ENCODE measurements at regions not wholly inside any gene's neighbourhood (a gene's known extent, or its start where the extent isn't known, plus 50 kb on each side); places are given as distances from the start of the nearest gene placed in this dataset.

DNA sequence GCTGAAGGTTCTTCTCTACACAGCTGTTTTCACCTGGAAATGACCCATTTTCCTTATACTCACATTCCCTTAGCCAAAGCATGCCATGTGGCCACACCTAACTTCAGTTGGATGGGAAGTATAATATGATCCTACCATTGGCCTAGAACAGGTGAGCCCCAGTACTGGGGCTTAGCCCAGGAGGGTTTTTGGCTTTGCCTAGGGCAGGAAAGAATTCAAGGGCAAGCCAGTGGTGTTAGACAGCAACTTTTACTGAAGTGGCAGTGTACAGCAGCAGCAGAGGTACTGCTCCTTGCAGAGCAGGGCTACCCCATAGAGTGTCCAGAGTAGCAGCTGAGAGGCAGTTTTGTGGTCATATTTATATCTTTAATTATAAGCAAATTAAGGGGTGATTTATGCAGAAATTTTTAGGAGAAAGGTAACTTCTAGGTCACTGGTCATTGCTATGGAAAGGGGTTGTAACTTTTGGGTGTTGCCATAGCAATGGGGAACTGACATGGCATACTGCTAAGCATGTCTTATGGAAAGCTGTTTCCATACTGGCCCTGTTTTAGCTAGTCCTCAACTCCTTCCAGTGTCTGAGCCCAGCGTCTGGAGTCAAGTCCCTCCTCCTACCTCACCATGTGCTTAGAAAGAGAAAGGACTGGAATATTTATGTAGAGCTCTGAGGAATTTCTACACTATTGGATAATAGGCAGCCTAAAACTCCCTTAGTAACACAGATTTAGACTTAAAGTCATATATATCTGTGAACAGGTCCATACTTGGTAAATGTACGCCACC lies 109.0 kb upstream of the DTNA start:
- DNase-seq, result no peak

DNA sequence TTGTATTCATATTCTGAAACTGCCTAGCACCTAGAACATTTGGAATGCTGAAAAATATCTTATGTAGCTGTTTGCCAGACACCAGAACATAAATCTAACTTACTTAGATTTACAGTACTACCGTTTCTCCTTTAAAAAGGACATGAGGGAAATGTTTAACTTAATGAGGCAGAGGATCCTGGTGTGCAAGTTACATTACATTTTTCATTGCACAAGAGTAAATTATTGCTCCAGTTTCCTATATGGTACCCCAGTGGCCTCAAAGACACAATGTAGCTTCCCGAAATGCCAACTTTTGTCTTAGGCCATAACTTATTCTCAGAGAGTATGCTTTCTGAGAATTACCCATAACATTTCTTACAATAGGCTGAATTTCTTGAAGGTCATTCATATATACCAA lies 105.5 kb upstream of the DTNA start:
- no peak for DNase-seq

- no peak for DNase-seq
Observed at GRCh38 chr18:34606851-34607250, 103.2 kb upstream of the DTNA start.

GRCh38 chr18:34608064-34608463 lies 102.0 kb upstream of the DTNA start:
- no peak for DNase-seq

- no peak for DNase-seq
Observed at GRCh38 chr18:34609986-34610648, 100.0 kb upstream of the DTNA start.

- no peak for DNase-seq
Observed at GRCh38 chr18:34611904-34612303, 98.2 kb upstream of the DTNA start.

- DNase-seq, result no peak
Observed at GRCh38 chr18:34620258-34620861, 89.7 kb upstream of the DTNA start.

- DNase-seq, result no peak
Observed at GRCh38 chr18:34623557-34623956, 86.5 kb upstream of the DTNA start.

DNA sequence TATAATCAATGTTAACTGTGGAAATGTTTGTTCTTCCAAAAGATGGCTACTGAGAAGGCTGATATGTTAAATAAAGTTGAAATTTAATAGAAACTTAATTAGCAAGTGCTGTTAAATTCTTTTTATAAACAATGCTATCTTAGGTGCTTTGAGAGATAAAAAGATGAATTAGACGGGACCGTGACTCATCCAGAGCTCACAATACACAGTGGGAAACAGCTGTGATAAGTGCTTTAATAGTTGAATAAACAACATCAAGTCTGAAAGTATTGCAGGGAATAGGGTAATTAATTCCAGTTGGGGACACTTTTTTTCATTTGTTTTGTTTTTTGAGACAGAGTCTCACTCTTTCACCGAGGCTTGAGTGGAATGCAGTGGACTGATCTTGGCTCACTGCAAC lies 85.5 kb upstream of the DTNA start:
- DNase-seq, result no peak

DNA sequence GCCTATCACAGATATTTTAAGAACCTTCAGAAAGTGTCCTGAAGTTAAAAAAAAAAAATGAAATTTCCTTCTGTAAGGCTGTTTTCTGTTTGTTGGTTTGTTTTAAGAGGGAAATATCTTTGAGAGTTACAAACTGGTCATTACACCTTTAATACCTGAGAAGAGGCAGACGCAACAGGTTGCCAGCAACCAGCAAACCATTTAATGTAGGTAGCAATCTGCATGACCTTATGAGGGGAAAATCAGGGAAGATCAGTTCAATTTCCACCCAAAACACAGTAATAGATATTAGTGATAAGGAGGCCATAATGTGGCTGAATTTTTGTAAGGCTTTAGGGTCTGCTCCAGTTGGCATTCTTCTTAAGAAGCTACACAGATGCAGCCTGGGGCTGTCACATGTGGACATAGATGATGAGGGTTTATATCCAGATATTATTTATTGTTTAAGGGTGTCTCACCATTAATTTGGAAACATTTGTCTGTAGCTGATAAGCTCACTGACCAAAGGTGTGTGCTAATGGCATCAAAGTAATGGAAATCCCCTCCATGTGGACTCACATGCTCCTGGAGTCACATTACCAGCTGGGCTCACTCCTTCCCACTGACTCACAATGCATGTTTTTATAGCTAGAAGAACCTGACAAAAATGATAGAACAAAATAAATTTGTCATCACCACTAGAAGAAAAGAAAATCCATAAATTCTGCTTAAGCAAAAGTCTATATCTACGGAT lies 83.5 kb upstream of the DTNA start:
- DNase-seq, result no peak

DNA sequence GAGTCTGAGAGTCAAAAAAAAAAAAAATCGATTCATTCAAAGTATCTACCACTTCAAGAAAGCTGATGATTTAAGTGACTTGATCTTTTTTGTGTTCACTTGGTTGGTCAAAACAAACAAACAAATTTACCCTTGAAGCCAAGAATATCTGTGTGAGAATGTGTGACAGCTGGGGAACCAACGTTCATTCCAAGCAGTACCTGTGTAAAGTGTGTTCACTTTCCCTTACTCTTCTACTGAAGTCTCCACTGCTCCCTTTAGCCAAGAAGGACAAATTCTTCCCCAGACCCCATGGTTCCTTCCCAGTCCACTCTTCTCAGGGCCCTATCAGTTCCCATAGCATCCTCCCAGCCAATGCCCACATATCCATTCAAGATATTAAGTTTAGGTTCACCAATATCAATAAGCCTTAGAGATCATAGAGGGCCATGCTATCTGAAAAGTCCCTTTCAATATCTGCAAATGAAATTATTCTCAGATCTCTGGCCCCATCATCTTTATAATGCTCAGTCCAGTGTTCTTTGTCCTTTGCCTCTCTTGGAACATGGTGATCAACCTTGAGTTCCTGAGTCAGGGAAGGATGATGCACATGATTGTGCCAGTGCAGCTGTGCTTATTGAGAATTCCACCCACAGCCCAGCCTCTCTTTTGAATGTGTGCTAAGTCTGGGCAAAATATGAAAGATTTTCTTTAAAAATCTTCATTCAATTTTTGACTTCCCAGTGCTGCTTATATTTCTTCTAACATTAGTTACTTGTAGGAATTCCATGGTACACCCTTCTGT lies 82.8 kb upstream of the DTNA start:
- no peak for DNase-seq

- no peak for DNase-seq
Observed at GRCh38 chr18:34631093-34631966, 78.8 kb upstream of the DTNA start.

DNA sequence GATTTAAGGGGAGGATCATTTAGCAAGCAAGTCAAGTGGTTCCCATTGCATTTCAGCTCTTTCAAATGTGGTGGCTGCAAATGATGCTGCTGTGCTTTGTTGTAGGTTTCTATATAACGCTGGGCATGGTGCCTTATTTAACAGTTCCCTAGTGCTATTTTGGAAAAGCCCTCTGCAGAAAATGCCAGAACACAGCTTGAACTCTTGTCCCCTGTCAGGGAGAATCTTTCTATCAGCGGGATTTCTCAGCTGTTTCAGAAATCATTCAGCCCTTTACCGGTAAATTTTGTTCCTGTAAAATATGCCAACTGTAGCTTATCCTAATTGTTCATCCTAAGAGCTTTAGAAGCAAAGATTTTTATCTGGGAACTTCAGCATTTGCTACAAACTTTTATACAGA lies 77.8 kb upstream of the DTNA start:
- no peak for DNase-seq

- DNase-seq, result no peak
Observed at GRCh38 chr18:34633368-34633767, 76.7 kb upstream of the DTNA start.

DNA sequence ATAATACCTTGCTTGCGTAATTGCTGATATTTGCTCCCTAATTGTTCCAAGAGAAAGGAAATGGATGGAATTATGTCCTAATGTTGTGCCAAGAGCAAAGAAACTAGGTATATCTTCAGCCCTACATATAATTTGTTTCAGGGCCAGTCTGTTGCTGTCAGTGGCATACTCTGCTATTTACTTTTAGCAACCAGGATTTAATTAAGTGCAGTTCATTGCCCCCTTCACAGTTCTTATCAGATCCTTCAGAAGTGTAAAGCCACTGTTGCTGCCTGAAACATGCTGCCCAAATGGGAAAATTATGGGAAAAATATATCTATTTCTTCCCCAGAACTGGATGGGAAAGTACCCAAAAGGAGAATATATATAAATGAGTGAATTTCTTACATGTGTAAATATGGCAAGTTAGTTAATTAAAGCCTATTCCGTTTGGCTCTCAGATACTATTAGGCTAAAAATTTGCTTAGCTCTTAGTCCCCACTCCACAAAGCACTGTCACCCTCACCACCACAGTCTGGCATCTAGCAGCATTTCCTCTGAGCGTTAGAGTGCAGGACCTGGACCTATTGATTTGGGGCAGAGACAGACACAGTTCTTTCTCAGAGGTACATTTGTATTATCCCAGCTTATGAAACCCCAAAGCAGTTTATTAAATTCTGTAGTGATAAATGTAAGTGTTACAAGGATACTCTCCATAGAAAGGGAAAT lies 72.8 kb upstream of the DTNA start:
- no peak for DNase-seq

DNA sequence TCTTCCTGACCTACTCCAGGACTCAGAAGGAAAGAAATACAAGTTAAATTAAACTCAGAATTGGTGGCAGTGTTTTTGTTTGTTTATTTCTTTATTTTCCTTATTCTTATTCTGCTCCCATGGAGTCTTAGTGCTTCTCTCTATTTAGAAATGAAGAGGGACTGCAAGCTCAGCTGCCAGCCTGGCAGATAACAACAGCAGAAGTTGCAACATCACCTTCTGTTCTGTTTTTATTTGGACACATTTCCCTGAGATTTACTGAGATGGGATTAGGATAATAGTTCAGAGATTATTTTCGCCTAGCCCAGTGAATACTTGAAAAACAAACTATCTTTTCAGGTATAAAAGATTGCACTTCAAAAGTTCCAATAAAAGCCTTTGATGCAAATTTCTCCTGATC lies 70.4 kb upstream of the DTNA start:
- no peak for DNase-seq

DNA sequence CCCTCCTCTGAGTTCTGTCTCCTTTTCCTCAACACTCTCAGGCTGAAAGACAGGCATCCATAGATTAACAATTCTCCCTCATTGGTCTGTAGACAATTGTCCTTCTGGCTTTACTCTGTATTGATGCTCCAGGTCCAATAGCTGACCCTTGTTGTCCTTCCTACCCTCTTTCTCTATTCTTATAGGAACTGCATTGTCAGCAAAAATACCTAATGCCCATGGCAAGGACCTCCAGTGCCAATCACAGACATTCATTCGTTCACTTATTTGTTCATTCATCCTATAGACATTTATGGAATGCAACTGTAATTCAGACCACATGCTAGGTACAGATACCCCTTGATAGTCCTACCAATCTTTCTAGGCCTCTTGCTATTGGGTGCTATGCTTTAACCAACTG lies 69.8 kb upstream of the DTNA start:
- DNase-seq, result no peak

GRCh38 chr18:34643989-34644388 lies 66.1 kb upstream of the DTNA start:
- DNase-seq, result no peak

GRCh38 chr18:34647251-34647650 lies 62.8 kb upstream of the DTNA start:
- DNase-seq, result no peak

GRCh38 chr18:34648269-34648985 lies 61.7 kb upstream of the DTNA start:
- no peak for DNase-seq

Data from activated CD4-positive, alpha-beta T cell treated with anti-CD3 and anti-CD28 coated beads for 48 hours (primary cell).